SH-SY5Y (cell line): ENCODE measurements at regions not wholly inside any gene's neighbourhood (a gene's known extent, or its start where the extent isn't known, plus 50 kb on each side); places are given as distances from the start of the nearest gene placed in this dataset.

Experiments
- GATA2 ChIP-seq: IDR thresholded peaks from 2 replicates; pipeline ENCODE4 v1.6.1; 2011; ENCODE audit warnings: mild to moderate bottlenecking, low read depth, low read length
- GATA3 ChIP-seq: IDR thresholded peaks from 2 replicates; pipeline ENCODE4 v1.6.1; 2011; ENCODE audit warnings: low read depth, mild to moderate bottlenecking, low read length, moderate library complexity

- TF ChIP-seq GATA2 (no peak), GATA3 (no peak)
Measured at GRCh38 chr3:35437381-35437780, 201.9 kb upstream of the ARPP21 start.

GRCh38 chr3:35438101-35438500 is 201.2 kb upstream of the ARPP21 start:
- TF ChIP-seq GATA2: no peak
- no peak for TF ChIP-seq GATA3

GRCh38 chr3:35439663-35440062 is 199.7 kb upstream of the ARPP21 start:
- TF ChIP-seq GATA3: no peak
- no peak for TF ChIP-seq GATA2

GRCh38 chr3:35440826-35441225 is 198.5 kb upstream of the ARPP21 start:
- TF ChIP-seq GATA3 (no peak), GATA2 (no peak)

- TF ChIP-seq GATA3 (no peak), GATA2 (no peak)
Measured at GRCh38 chr3:35446896-35447295, 192.4 kb upstream of the ARPP21 start.

GRCh38 chr3:35448121-35448520 is 191.2 kb upstream of the ARPP21 start:
- no peak for TF ChIP-seq GATA2
- no peak for TF ChIP-seq GATA3

- TF ChIP-seq GATA2: no peak
- TF ChIP-seq GATA3: no peak
Measured at GRCh38 chr3:35448681-35449080, 190.6 kb upstream of the ARPP21 start.

GRCh38 chr3:35473956-35474355 is 165.4 kb upstream of the ARPP21 start:
- no peak for TF ChIP-seq GATA2
- TF ChIP-seq GATA3: no peak

- TF ChIP-seq GATA2: peak; percentile 38; the same call in 1 of the 2 replicates
- TF ChIP-seq GATA3: peak; percentile 72
Measured at GRCh38 chr3:35483131-35483530, 156.2 kb upstream of the ARPP21 start.

- TF ChIP-seq GATA3 (no peak), GATA2 (no peak)
Measured at GRCh38 chr3:35484929-35485530, 154.3 kb upstream of the ARPP21 start.

GRCh38 chr3:35486295-35486694 is 153.0 kb upstream of the ARPP21 start:
- TF ChIP-seq GATA3 (no peak), GATA2 (no peak)

GRCh38 chr3:35487376-35487775 is 151.9 kb upstream of the ARPP21 start:
- TF ChIP-seq GATA2: no peak
- no peak for TF ChIP-seq GATA3

- TF ChIP-seq GATA2 (no peak), GATA3 (no peak)
Measured at GRCh38 chr3:35488526-35488925, 150.8 kb upstream of the ARPP21 start.

- no peak for TF ChIP-seq GATA3
- no peak for TF ChIP-seq GATA2
Measured at GRCh38 chr3:35492841-35493240, 146.5 kb upstream of the ARPP21 start.

- no peak for TF ChIP-seq GATA3
- TF ChIP-seq GATA2: no peak
Measured at GRCh38 chr3:35498506-35499210, 140.7 kb upstream of the ARPP21 start.
